CD8-positive, alpha-beta memory T cell (primary cell): ENCODE measurements at regions not wholly inside any gene's neighbourhood (a gene's known extent, or its start where the extent isn't known, plus 50 kb on each side); places are given as distances from the start of the nearest gene placed in this dataset.

Source experiments
- CTCF ChIA-PET: fragments of 350-600 bp; sonication (Branson Sonifier 250); formaldehyde crosslinking; loops from one replicate; lab custom pipeline; 2021; ENCODE audit warnings: antibody characterized with exemption; lab: Charles Lee
- POLR2A ChIA-PET: fragments of 350-600 bp; sonication (Branson Sonifier 250); formaldehyde crosslinking; loops from one replicate; lab custom pipeline; 2021; ENCODE audit warnings: antibody characterized with exemption; lab: Charles Lee
- DNase-seq, 5 donors: peaks; one replicate each; pipeline versions ENCODE4 v3.0.0 to v3.0.0-alpha.2; 2020 to 2022; ENCODE audit warnings: mixed read lengths in 1 of 5
- H3K27ac ChIP-seq: one replicate; pipeline ENCODE4 v1.7.0; 2013; ENCODE audit warnings: low read depth, mild to moderate bottlenecking, low read length, moderate library complexity
- H3K27me3 ChIP-seq: 2 replicates; pipeline ENCODE4 v1.7.0; 2013; ENCODE audit warnings: low read length, mild to moderate bottlenecking; ENCODE audit not compliant: insufficient read depth, poor library complexity, severe bottlenecking
- H3K36me3 ChIP-seq: 2 replicates; pipeline ENCODE4 v1.7.0; 2013; ENCODE audit warnings: mild to moderate bottlenecking, low read length, moderate library complexity; ENCODE audit not compliant: insufficient read depth
- H3K4me1 ChIP-seq: 2 replicates; pipeline ENCODE4 v1.7.0; 2013; ENCODE audit warnings: mild to moderate bottlenecking, low read length, moderate library complexity; ENCODE audit not compliant: insufficient read depth
- H3K4me3 ChIP-seq: 2 replicates; pipeline ENCODE4 v1.7.0; 2013; ENCODE audit warnings: mild to moderate bottlenecking, low read length
- H3K9me3 ChIP-seq: 2 replicates; pipeline ENCODE4 v1.7.0; 2013; ENCODE audit warnings: mild to moderate bottlenecking, low read length
- H3K27ac Mint-ChIP-seq, 8 donors: one replicate each; pipeline ENCODE4 v1.8.0; 2020 to 2021; ENCODE audit warnings: mixed read lengths in 8 of 8, mild to moderate bottlenecking in 6 of 8, inconsistent platforms in 3 of 8, moderate library complexity in 3 of 8
- H3K27me3 Mint-ChIP-seq, 2 donors: one replicate each; pipeline ENCODE4 v1.8.0; 2020 to 2021; ENCODE audit warnings: mixed read lengths in 2 of 2, mild to moderate bottlenecking in 1 of 2, moderate library complexity in 1 of 2
- H3K36me3 Mint-ChIP-seq, 3 donors: one replicate each; pipeline ENCODE4 v1.8.0; 2020 to 2021; ENCODE audit warnings: mixed read lengths in 3 of 3, inconsistent platforms in 1 of 3, mild to moderate bottlenecking in 1 of 3
- H3K4me1 Mint-ChIP-seq, 3 donors: one replicate each; pipeline ENCODE4 v1.8.0; 2020 to 2021; ENCODE audit warnings: mixed read lengths in 3 of 3, inconsistent platforms in 1 of 3, mild to moderate bottlenecking in 1 of 3
- H3K4me3 Mint-ChIP-seq, 7 donors: one replicate each; pipeline ENCODE4 v1.8.0; 2020 to 2021; ENCODE audit warnings: mixed read lengths in 7 of 7, mild to moderate bottlenecking in 6 of 7, moderate library complexity in 4 of 7, inconsistent platforms in 2 of 7
- H3K9me3 Mint-ChIP-seq, 5 donors: one replicate each; pipeline ENCODE4 v1.8.0; 2020 to 2022; ENCODE audit warnings: mixed read lengths in 5 of 5, mild to moderate bottlenecking in 3 of 5, moderate library complexity in 2 of 5, inconsistent platforms in 1 of 5

GRCh38 chr12:46110928-46111699 lies 120.7 kb upstream of the SCAF11 start:
- POLR2A ChIA-PET: no interaction called here
- H3K27me3 Mint-ChIP-seq: peaks cover 12 to 37% of the 10 kb centered on the region in 2 donors

GRCh38 chr12:46110223-46110611 lies 119.8 kb upstream of the SCAF11 start:
- Mint-ChIP-seq H3K27me3 (peaks cover 10 to 35% of the 10 kb centered on the region in 2 donors), H3K4me1 (no peaks in the 10 kb centered on the region), H3K36me3 (peaks cover 1 to 14% (median 1%) of the 10 kb centered on the region in 3 donors), H3K4me3 (no peak overlapping the region), H3K27ac (peak overlapping the region in 1 of 8 donors; percentile 15), H3K9me3 (peaks cover 10 to 15% (median 12%) of the 10 kb centered on the region in 5 donors)
- no peak overlapping the region for H3K27ac ChIP-seq
- no peaks in the 10 kb centered on the region for H3K27me3 ChIP-seq
- no peak overlapping the region for H3K4me3 ChIP-seq
- no peak for DNase-seq
- H3K36me3 ChIP-seq: no peaks in the 10 kb centered on the region
- ChIA-PET CTCF (interaction anchor here (2.5 kb wide), 1 partner anchor 15 kb away, joined by 13 read pairs; no protein-coding TSS in a partner anchor), POLR2A (no interaction called here)
- no peaks in the 10 kb centered on the region for H3K4me1 ChIP-seq
- no peaks in the 10 kb centered on the region for H3K9me3 ChIP-seq

More at GRCh38 chr12:46110928-46111699, 120.7 kb upstream of the SCAF11 start:
- Histone ChIP-seq H3K4me1 (no peaks in the 10 kb centered on the region), H3K27ac (no peak overlapping the region), H3K4me3 (no peak overlapping the region), H3K36me3 (no peaks in the 10 kb centered on the region), H3K27me3 (no peaks in the 10 kb centered on the region), H3K9me3 (no peaks in the 10 kb centered on the region)
- CTCF ChIA-PET: interaction anchor here (2.5 kb wide), 1 partner anchor 14 kb away, joined by 13 read pairs; no protein-coding TSS in a partner anchor
- H3K9me3 Mint-ChIP-seq: peaks cover 10 to 15% (median 12%) of the 10 kb centered on the region in 5 donors
- H3K4me3 Mint-ChIP-seq: no peak overlapping the region
- DNase-seq: no peak
- no peaks in the 10 kb centered on the region for H3K4me1 Mint-ChIP-seq
- H3K36me3 Mint-ChIP-seq: peaks cover 1 to 14% (median 1%) of the 10 kb centered on the region in 3 donors
- H3K27ac Mint-ChIP-seq: no peak overlapping the region

- POLR2A ChIA-PET: no interaction called here
These were observed 119.2 kb upstream of the SCAF11 start for GRCh38 chr12:46109343-46110222.

GRCh38 chr12:46108721-46109120 lies 118.3 kb upstream of the SCAF11 start:
- ChIA-PET POLR2A (no interaction called here), CTCF (interaction anchor here (1.0 kb wide), 1 partner anchor 16 kb away, joined by 3 read pairs; no protein-coding TSS in a partner anchor)
- Mint-ChIP-seq H3K36me3 (peaks cover 1 to 14% (median 1%) of the 10 kb centered on the region in 3 donors), H3K4me3 (no peak overlapping the region), H3K9me3 (peaks cover 10 to 15% (median 12%) of the 10 kb centered on the region in 5 donors), H3K27ac (no peak overlapping the region), H3K4me1 (no peaks in the 10 kb centered on the region), H3K27me3 (peaks cover 10 to 35% of the 10 kb centered on the region in 2 donors)
- no peaks in the 10 kb centered on the region for H3K9me3 ChIP-seq
- no peak overlapping the region for H3K27ac ChIP-seq
- H3K4me3 ChIP-seq: no peak overlapping the region
- no peaks in the 10 kb centered on the region for H3K27me3 ChIP-seq
- no peaks in the 10 kb centered on the region for H3K36me3 ChIP-seq
- no peaks in the 10 kb centered on the region for H3K4me1 ChIP-seq
- no peak for DNase-seq

More at GRCh38 chr12:46109343-46110222, 119.2 kb upstream of the SCAF11 start:
- Mint-ChIP-seq H3K27ac (no peak overlapping the region), H3K9me3 (peaks cover 10 to 15% (median 12%) of the 10 kb centered on the region in 5 donors), H3K4me3 (no peak overlapping the region), H3K27me3 (peaks cover 10 to 35% of the 10 kb centered on the region in 2 donors), H3K36me3 (peaks cover 1 to 14% (median 1%) of the 10 kb centered on the region in 3 donors), H3K4me1 (no peaks in the 10 kb centered on the region)
- CTCF ChIA-PET: interaction anchor here (1.0 to 2.5 kb wide), 2 partner anchors 15 to 16 kb away, joined by 3 to 13 read pairs; no protein-coding TSS in a partner anchor
- no peaks in the 10 kb centered on the region for H3K36me3 ChIP-seq
- no peak overlapping the region for H3K4me3 ChIP-seq
- no peak overlapping the region for H3K27ac ChIP-seq
- no peaks in the 10 kb centered on the region for H3K9me3 ChIP-seq
- no peaks in the 10 kb centered on the region for H3K27me3 ChIP-seq
- DNase-seq: no peak
- H3K4me1 ChIP-seq: no peaks in the 10 kb centered on the region

- no peak for DNase-seq
- Histone ChIP-seq H3K4me1 (no peaks in the 10 kb centered on the region), H3K27ac (no peak overlapping the region), H3K36me3 (no peaks in the 10 kb centered on the region), H3K4me3 (no peak overlapping the region), H3K27me3 (no peaks in the 10 kb centered on the region), H3K9me3 (no peaks in the 10 kb centered on the region)
- Mint-ChIP-seq H3K27ac (no peak overlapping the region), H3K9me3 (peaks cover 9 to 13% (median 10%) of the 10 kb centered on the region in 5 donors), H3K36me3 (peaks cover 1 to 11% (median 1%) of the 10 kb centered on the region in 3 donors), H3K27me3 (peaks cover 6 to 29% of the 10 kb centered on the region in 2 donors), H3K4me3 (no peak overlapping the region), H3K4me1 (no peaks in the 10 kb centered on the region)
- POLR2A ChIA-PET: no interaction called here
- CTCF ChIA-PET: no interaction called here
These were observed 117.2 kb upstream of the SCAF11 start for GRCh38 chr12:46107591-46107990.

GRCh38 chr12:46105735-46106134 lies 115.4 kb upstream of the SCAF11 start:
- H3K27me3 Mint-ChIP-seq: peaks cover 3 to 12% of the 10 kb centered on the region in 2 donors
- DNase-seq: no peak
- Histone ChIP-seq H3K9me3 (no peaks in the 10 kb centered on the region), H3K4me1 (no peaks in the 10 kb centered on the region), H3K4me3 (no peak overlapping the region), H3K27ac (no peak overlapping the region), H3K36me3 (no peaks in the 10 kb centered on the region), H3K27me3 (no peaks in the 10 kb centered on the region)
- POLR2A ChIA-PET: no interaction called here
- H3K36me3 Mint-ChIP-seq: no peaks in the 10 kb centered on the region
- CTCF ChIA-PET: interaction anchor here (1.2 kb wide), 1 partner anchor 19 kb away, joined by 4 read pairs; no protein-coding TSS in a partner anchor
- no peak overlapping the region for H3K27ac Mint-ChIP-seq
- H3K4me3 Mint-ChIP-seq: no peak overlapping the region
- peaks cover 0 to 2% (median 0%) of the 10 kb centered on the region in 5 donors for H3K9me3 Mint-ChIP-seq
- H3K4me1 Mint-ChIP-seq: no peaks in the 10 kb centered on the region

- POLR2A ChIA-PET: no interaction called here
- H3K27ac Mint-ChIP-seq: no peak overlapping the region
- no peak overlapping the region for H3K4me3 Mint-ChIP-seq
- H3K36me3 Mint-ChIP-seq: no peaks in the 10 kb centered on the region
- Histone ChIP-seq H3K36me3 (no peaks in the 10 kb centered on the region), H3K9me3 (no peaks in the 10 kb centered on the region), H3K4me3 (no peak overlapping the region), H3K27ac (no peak overlapping the region), H3K27me3 (no peaks in the 10 kb centered on the region), H3K4me1 (no peaks in the 10 kb centered on the region)
- no peaks in the 10 kb centered on the region for H3K9me3 Mint-ChIP-seq
- no peak for DNase-seq
- CTCF ChIA-PET: interaction anchor here (1.1 kb wide), 1 partner anchor 21 kb away, joined by 4 read pairs; no protein-coding TSS in a partner anchor
- peaks cover 2 to 7% of the 10 kb centered on the region in 2 donors for H3K27me3 Mint-ChIP-seq
- no peaks in the 10 kb centered on the region for H3K4me1 Mint-ChIP-seq
These were observed 113.4 kb upstream of the SCAF11 start for GRCh38 chr12:46103559-46104383.
